GM12878 (cell line): ENCODE measurements at regions not wholly inside any gene's neighbourhood (a gene's known extent, or its start where the extent isn't known, plus 50 kb on each side); places are given as distances from the start of the nearest gene placed in this dataset.

Experiments used
- E2F4 ChIP-seq: IDR thresholded peaks from 2 replicates; pipeline ENCODE4 v1.6.1; 2012; ENCODE audit warnings: low read depth, low read length, improper control_type of control experiment
- FOS ChIP-seq: IDR thresholded peaks from 3 replicates; pipeline ENCODE4 v1.6.1; 2011; ENCODE audit warnings: borderline replicate concordance; ENCODE audit not compliant: insufficient read length; ENCODE audit errors: extremely low read depth
- MAX ChIP-seq: IDR thresholded peaks from 2 replicates; pipeline ENCODE4 v1.6.1; 2012; ENCODE audit warnings: low read depth, low read length, improper control_type of control experiment
- NR2F1 ChIP-seq: fragments of 450-650 bp; conservative IDR thresholded peaks from 2 replicates; pipeline ENCODE4 v1.6.1; 2017; ENCODE audit warnings: mild to moderate bottlenecking
- ZNF592 ChIP-seq: fragments of 450-650 bp; IDR thresholded peaks from 2 replicates; pipeline ENCODE4 v1.6.1; 2017; ENCODE audit warnings: mild to moderate bottlenecking, moderate library complexity
- TF ChIP-seq, protein P1 (sequence below): fragments of 450-650 bp; IDR thresholded peaks from 2 replicates; pipeline ENCODE4 v1.6.1; 2017; ENCODE audit warnings: borderline replicate concordance

- TF ChIP-seq, protein P1, sequence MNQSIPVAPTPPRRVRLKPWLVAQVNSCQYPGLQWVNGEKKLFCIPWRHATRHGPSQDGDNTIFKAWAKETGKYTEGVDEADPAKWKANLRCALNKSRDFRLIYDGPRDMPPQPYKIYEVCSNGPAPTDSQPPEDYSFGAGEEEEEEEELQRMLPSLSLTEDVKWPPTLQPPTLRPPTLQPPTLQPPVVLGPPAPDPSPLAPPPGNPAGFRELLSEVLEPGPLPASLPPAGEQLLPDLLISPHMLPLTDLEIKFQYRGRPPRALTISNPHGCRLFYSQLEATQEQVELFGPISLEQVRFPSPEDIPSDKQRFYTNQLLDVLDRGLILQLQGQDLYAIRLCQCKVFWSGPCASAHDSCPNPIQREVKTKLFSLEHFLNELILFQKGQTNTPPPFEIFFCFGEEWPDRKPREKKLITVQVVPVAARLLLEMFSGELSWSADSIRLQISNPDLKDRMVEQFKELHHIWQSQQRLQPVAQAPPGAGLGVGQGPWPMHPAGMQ = no peak
- TF ChIP-seq MAX (no peak), FOS (no peak), NR2F1 (no peak), E2F4 (no peak), ZNF592 (no peak)
These were observed 212.6 kb upstream of the POGK start (continued) for GRCh38 chr1:166626711-166627110.
